Naive thymus-derived CD4-positive, alpha-beta T cell (primary cell): ENCODE measurements at regions not wholly inside any gene's neighbourhood (a gene's known extent, or its start where the extent isn't known, plus 50 kb on each side); places are given as distances from the start of the nearest gene placed in this dataset.

Experiments used
- ATAC-seq: fragments of 150-1000 bp; cut with Tn5 transposase; 2 replicates; pipeline ENCODE4 v1.10.0; 2021; ENCODE audit warnings: mild to moderate bottlenecking, moderate library complexity
- CTCF ChIA-PET: fragments of 350-600 bp; sonication (Branson Sonifier 250); formaldehyde crosslinking; loops from one replicate; lab custom pipeline; 2021; ENCODE audit warnings: antibody characterized with exemption; lab: Charles Lee
- POLR2A ChIA-PET: fragments of 350-600 bp; sonication (Branson Sonifier 250); formaldehyde crosslinking; loops from one replicate; lab custom pipeline; 2021; ENCODE audit warnings: antibody characterized with exemption, inconsistent platforms; lab: Charles Lee
- DNase-seq, 9 donors: peaks; one replicate each; pipeline versions ENCODE4 v3.0.0 to v3.0.0-alpha.2; 2020 to 2022; ENCODE audit warnings: mixed read lengths in 1 of 9
- H3K27ac ChIP-seq: one replicate; pipeline ENCODE4 v1.7.0; 2013; ENCODE audit warnings: mild to moderate bottlenecking, low read depth, low read length, moderate library complexity
- H3K27me3 ChIP-seq, 2 donors: one replicate each; pipeline ENCODE4 v1.7.0; 2013; ENCODE audit warnings: low read length in 2 of 2, mild to moderate bottlenecking in 2 of 2, moderate library complexity in 2 of 2; ENCODE audit not compliant: control insufficient read depth in 2 of 2, insufficient read depth in 2 of 2
- H3K36me3 ChIP-seq, 3 experiments: 1 replicate in 2 of 3; 2 replicates in 1 of 3; pipeline ENCODE4 v1.7.0; 2013; ENCODE audit warnings: low read length in 3 of 3, mild to moderate bottlenecking in 3 of 3, moderate library complexity in 1 of 3; ENCODE audit not compliant: insufficient read depth in 3 of 3, control insufficient read depth in 2 of 3
- H3K4me1 ChIP-seq, 2 donors: one replicate each; pipeline ENCODE4 v1.7.0; 2013; ENCODE audit warnings: low read length in 2 of 2, mild to moderate bottlenecking in 2 of 2, moderate library complexity in 1 of 2; ENCODE audit not compliant: control insufficient read depth in 2 of 2, insufficient read depth in 2 of 2
- H3K4me3 ChIP-seq: 2 replicates; pipeline ENCODE4 v1.7.0; 2013; ENCODE audit warnings: mild to moderate bottlenecking, low read length
- H3K9me3 ChIP-seq, 3 experiments: 1 replicate in 2 of 3; 2 replicates in 1 of 3; pipeline ENCODE4 v1.7.0; 2013; ENCODE audit warnings: low read length in 3 of 3; ENCODE audit not compliant: control insufficient read depth in 2 of 3
- H3K27ac Mint-ChIP-seq, 9 donors: one replicate each; pipeline ENCODE4 v1.8.0; 2020 to 2022; ENCODE audit warnings: mixed read lengths in 9 of 9, mild to moderate bottlenecking in 8 of 9, moderate library complexity in 5 of 9, inconsistent platforms in 2 of 9
- H3K27me3 Mint-ChIP-seq, 5 donors: one replicate each; pipeline ENCODE4 v1.8.0; 2021 to 2022; ENCODE audit warnings: mixed read lengths in 5 of 5, mild to moderate bottlenecking in 1 of 5
- H3K36me3 Mint-ChIP-seq, 5 donors: one replicate each; pipeline ENCODE4 v1.8.0; 2020 to 2022; ENCODE audit warnings: mixed read lengths in 5 of 5, mild to moderate bottlenecking in 3 of 5, inconsistent platforms in 1 of 5
- H3K4me1 Mint-ChIP-seq, 7 donors: one replicate each; pipeline ENCODE4 v1.8.0; 2020 to 2022; ENCODE audit warnings: mixed read lengths in 7 of 7, mild to moderate bottlenecking in 3 of 7, inconsistent platforms in 1 of 7
- H3K4me3 Mint-ChIP-seq, 10 donors: one replicate each; pipeline ENCODE4 v1.8.0; 2020 to 2022; ENCODE audit warnings: mild to moderate bottlenecking in 10 of 10, mixed read lengths in 10 of 10, moderate library complexity in 6 of 10, inconsistent platforms in 2 of 10
- H3K9me3 Mint-ChIP-seq, 11 donors: one replicate each; pipeline ENCODE4 v1.8.0; 2020 to 2022; ENCODE audit warnings: mixed read lengths in 11 of 11, mild to moderate bottlenecking in 4 of 11, inconsistent platforms in 1 of 11, moderate library complexity in 1 of 11
- intact Hi-C, 2 donors: fragments of 100-400 bp; cut with micrococcal nuclease; formaldehyde crosslinking; loops; one replicate each; pipeline ENCODE4 v1.15.1; 2023

- ATAC-seq (peak; percentile 86), DNase-seq (no peak)
- intact Hi-C loops: no loop called here
- no peak overlapping the region for H3K27ac ChIP-seq
- Mint-ChIP-seq H3K4me3 (peak overlapping the region in 1 of 10 donors; percentile 57), H3K27me3 (peaks cover 0 to 5% (median 0%) of the 10 kb centered on the region in 5 donors), H3K4me1 (peaks cover 0 to 26% (median 0%) of the 10 kb centered on the region in 7 donors), H3K27ac (peak overlapping the region in 1 of 9 donors; percentile 84), H3K9me3 (no peaks in the 10 kb centered on the region), H3K36me3 (peaks cover 0 to 24% (median 0%) of the 10 kb centered on the region in 5 donors)
- POLR2A ChIA-PET: no interaction called here
- H3K4me1 ChIP-seq: peaks cover 0 to 39% of the 10 kb centered on the region in 2 donors
- H3K4me3 ChIP-seq: peak overlapping the region; percentile 6
- no peaks in the 10 kb centered on the region for H3K9me3 ChIP-seq
- peaks cover 0 to 5% (median 0%) of the 10 kb centered on the region in 3 experiments for H3K36me3 ChIP-seq
- CTCF ChIA-PET: no interaction called here
- H3K27me3 ChIP-seq: no peaks in the 10 kb centered on the region
Measured at GRCh38 chr1:184890539-184890973, 83.8 kb downstream of the NIBAN1 start.

GRCh38 chr1:184889902-184890301 is 84.4 kb downstream of the NIBAN1 start:
- no peak overlapping the region for H3K4me3 ChIP-seq
- no peaks in the 10 kb centered on the region for H3K9me3 ChIP-seq
- no peak for DNase-seq
- no peak for ATAC-seq
- no peak overlapping the region for H3K4me3 Mint-ChIP-seq
- peaks cover 0 to 5% (median 0%) of the 10 kb centered on the region in 3 experiments for H3K36me3 ChIP-seq
- no peak overlapping the region for H3K27ac Mint-ChIP-seq
- peaks cover 0 to 25% (median 0%) of the 10 kb centered on the region in 7 donors for H3K4me1 Mint-ChIP-seq
- intact Hi-C loops: no loop called here
- H3K27me3 ChIP-seq: no peaks in the 10 kb centered on the region
- ChIA-PET POLR2A (no interaction called here), CTCF (no interaction called here)
- peaks cover 0 to 37% of the 10 kb centered on the region in 2 donors for H3K4me1 ChIP-seq
- no peak overlapping the region for H3K27ac ChIP-seq
- peaks cover 0 to 24% (median 0%) of the 10 kb centered on the region in 5 donors for H3K36me3 Mint-ChIP-seq
- H3K9me3 Mint-ChIP-seq: no peaks in the 10 kb centered on the region
- H3K27me3 Mint-ChIP-seq: peaks cover 0 to 5% (median 0%) of the 10 kb centered on the region in 5 donors

GRCh38 chr1:184889166-184889565 is 85.1 kb downstream of the NIBAN1 start:
- peaks cover 0 to 5% (median 0%) of the 10 kb centered on the region in 3 experiments for H3K36me3 ChIP-seq
- peaks cover 0 to 37% of the 10 kb centered on the region in 2 donors for H3K4me1 ChIP-seq
- no peaks in the 10 kb centered on the region for H3K27me3 ChIP-seq
- Mint-ChIP-seq H3K4me1 (peaks cover 0 to 23% (median 0%) of the 10 kb centered on the region in 7 donors), H3K36me3 (peaks cover 0 to 23% (median 0%) of the 10 kb centered on the region in 5 donors), H3K27me3 (peaks cover 0 to 5% (median 0%) of the 10 kb centered on the region in 5 donors), H3K27ac (no peak overlapping the region), H3K4me3 (no peak overlapping the region), H3K9me3 (no peaks in the 10 kb centered on the region)
- ChIA-PET POLR2A (interaction anchor here (0.7 kb wide), 1 partner anchor 138 kb away, joined by 4 read pairs; no protein-coding TSS in a partner anchor), CTCF (no interaction called here)
- intact Hi-C loops: no loop called here
- no peak for DNase-seq
- ATAC-seq: no peak
- no peak overlapping the region for H3K27ac ChIP-seq
- no peaks in the 10 kb centered on the region for H3K9me3 ChIP-seq
- H3K4me3 ChIP-seq: no peak overlapping the region

GRCh38 chr1:184888505-184888904 is 85.8 kb downstream of the NIBAN1 start:
- Mint-ChIP-seq H3K4me3 (no peak overlapping the region), H3K4me1 (peaks cover 0 to 26% (median 0%) of the 10 kb centered on the region in 7 donors), H3K27ac (no peak overlapping the region), H3K27me3 (peaks cover 0 to 5% (median 0%) of the 10 kb centered on the region in 5 donors), H3K36me3 (peaks cover 0 to 17% (median 0%) of the 10 kb centered on the region in 5 donors), H3K9me3 (no peaks in the 10 kb centered on the region)
- no peak overlapping the region for H3K4me3 ChIP-seq
- H3K4me1 ChIP-seq: peaks cover 0 to 37% of the 10 kb centered on the region in 2 donors
- POLR2A ChIA-PET: interaction anchor here (0.7 kb wide), 1 partner anchor 139 kb away, joined by 4 read pairs; no protein-coding TSS in a partner anchor
- intact Hi-C loops: no loop called here
- DNase-seq (no peak), ATAC-seq (no peak)
- no peak overlapping the region for H3K27ac ChIP-seq
- no peaks in the 10 kb centered on the region for H3K27me3 ChIP-seq
- peaks cover 0 to 5% (median 0%) of the 10 kb centered on the region in 3 experiments for H3K36me3 ChIP-seq
- no peaks in the 10 kb centered on the region for H3K9me3 ChIP-seq
- CTCF ChIA-PET: no interaction called here

GRCh38 chr1:184882957-184883815 is 91.1 kb downstream of the NIBAN1 start:
- Mint-ChIP-seq H3K9me3 (no peaks in the 10 kb centered on the region), H3K27ac (no peak overlapping the region), H3K36me3 (peaks cover 0 to 24% (median 0%) of the 10 kb centered on the region in 5 donors), H3K4me3 (no peak overlapping the region), H3K27me3 (peaks cover 0 to 10% (median 0%) of the 10 kb centered on the region in 5 donors), H3K4me1 (peaks cover 0 to 17% (median 0%) of the 10 kb centered on the region in 7 donors)
- Histone ChIP-seq H3K27ac (no peak overlapping the region), H3K27me3 (no peaks in the 10 kb centered on the region), H3K4me3 (no peak overlapping the region), H3K9me3 (no peaks in the 10 kb centered on the region), H3K4me1 (no peaks in the 10 kb centered on the region), H3K36me3 (no peaks in the 10 kb centered on the region)
- intact Hi-C loops: no loop called here
- ChIA-PET CTCF (no interaction called here), POLR2A (no interaction called here)
- DNase-seq: no peak
- ATAC-seq: no peak

- DNase-seq: no peak
- ChIA-PET POLR2A (no interaction called here), CTCF (no interaction called here)
- Mint-ChIP-seq H3K36me3 (peaks cover 0 to 23% (median 0%) of the 10 kb centered on the region in 5 donors), H3K27ac (peak overlapping the region in 1 of 9 donors; percentile 50), H3K4me3 (no peak overlapping the region), H3K27me3 (peaks cover 0 to 10% (median 2%) of the 10 kb centered on the region in 5 donors), H3K4me1 (peaks cover 0 to 17% (median 0%) of the 10 kb centered on the region in 7 donors), H3K9me3 (no peaks in the 10 kb centered on the region)
- Histone ChIP-seq H3K4me3 (no peak overlapping the region), H3K27ac (no peak overlapping the region), H3K36me3 (no peaks in the 10 kb centered on the region), H3K27me3 (no peaks in the 10 kb centered on the region), H3K4me1 (no peaks in the 10 kb centered on the region), H3K9me3 (no peaks in the 10 kb centered on the region)
- intact Hi-C loops: no loop called here
- ATAC-seq: peak; percentile 34
Measured at GRCh38 chr1:184881941-184882913, 92.1 kb downstream of the NIBAN1 start.
